ENCODE measurements at regions not wholly inside any gene's neighbourhood (a gene's known extent, or its start where the extent isn't known, plus 50 kb on each side); places are given as distances from the start of the nearest gene placed in this dataset.

GRCh38 chr4:100782356-100782755 is 264.5 kb upstream of the EMCN start:
- TF ChIP-seq POLR2A (IDR thresholded peaks at IDR 0.05) = no peak
- TF ChIP-seq, protein P1, sequence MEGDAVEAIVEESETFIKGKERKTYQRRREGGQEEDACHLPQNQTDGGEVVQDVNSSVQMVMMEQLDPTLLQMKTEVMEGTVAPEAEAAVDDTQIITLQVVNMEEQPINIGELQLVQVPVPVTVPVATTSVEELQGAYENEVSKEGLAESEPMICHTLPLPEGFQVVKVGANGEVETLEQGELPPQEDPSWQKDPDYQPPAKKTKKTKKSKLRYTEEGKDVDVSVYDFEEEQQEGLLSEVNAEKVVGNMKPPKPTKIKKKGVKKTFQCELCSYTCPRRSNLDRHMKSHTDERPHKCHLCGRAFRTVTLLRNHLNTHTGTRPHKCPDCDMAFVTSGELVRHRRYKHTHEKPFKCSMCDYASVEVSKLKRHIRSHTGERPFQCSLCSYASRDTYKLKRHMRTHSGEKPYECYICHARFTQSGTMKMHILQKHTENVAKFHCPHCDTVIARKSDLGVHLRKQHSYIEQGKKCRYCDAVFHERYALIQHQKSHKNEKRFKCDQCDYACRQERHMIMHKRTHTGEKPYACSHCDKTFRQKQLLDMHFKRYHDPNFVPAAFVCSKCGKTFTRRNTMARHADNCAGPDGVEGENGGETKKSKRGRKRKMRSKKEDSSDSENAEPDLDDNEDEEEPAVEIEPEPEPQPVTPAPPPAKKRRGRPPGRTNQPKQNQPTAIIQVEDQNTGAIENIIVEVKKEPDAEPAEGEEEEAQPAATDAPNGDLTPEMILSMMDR (IDR thresholded peaks at IDR 0.05) = no peak
